ENCODE measurements at regions not wholly inside any gene's neighbourhood (a gene's known extent, or its start where the extent isn't known, plus 50 kb on each side); places are given as distances from the start of the nearest gene placed in this dataset.

- peak; percentile 82 to 96 for DNase-seq
These were observed 50.7 kb upstream of the FOXB1 start for GRCh38 chr15:59953392-59953883.

DNA sequence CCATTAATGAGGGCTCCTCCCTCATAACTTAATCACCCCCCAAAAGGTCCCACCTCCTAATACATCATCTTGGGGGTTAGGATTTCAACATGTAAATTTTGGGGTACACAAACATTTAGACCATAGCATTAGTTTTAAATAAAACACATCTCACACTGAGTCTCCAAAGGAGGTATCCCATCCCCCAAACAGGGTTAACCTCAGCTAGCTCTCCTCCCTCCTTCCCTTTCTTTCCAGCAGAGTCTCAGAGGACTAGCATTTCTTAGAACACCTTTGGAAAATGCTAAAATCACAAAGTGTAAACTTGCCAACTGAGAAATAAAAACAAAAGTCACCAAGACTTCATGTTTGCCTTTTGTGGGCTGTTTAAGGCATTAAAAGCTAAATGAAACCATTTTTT, 51.2 kb upstream of the FOXB1 start:
- DNase-seq = no peak

- DNase-seq = no peak
These were observed 53.3 kb upstream of the FOXB1 start for GRCh38 chr15:59950603-59951388.

DNA sequence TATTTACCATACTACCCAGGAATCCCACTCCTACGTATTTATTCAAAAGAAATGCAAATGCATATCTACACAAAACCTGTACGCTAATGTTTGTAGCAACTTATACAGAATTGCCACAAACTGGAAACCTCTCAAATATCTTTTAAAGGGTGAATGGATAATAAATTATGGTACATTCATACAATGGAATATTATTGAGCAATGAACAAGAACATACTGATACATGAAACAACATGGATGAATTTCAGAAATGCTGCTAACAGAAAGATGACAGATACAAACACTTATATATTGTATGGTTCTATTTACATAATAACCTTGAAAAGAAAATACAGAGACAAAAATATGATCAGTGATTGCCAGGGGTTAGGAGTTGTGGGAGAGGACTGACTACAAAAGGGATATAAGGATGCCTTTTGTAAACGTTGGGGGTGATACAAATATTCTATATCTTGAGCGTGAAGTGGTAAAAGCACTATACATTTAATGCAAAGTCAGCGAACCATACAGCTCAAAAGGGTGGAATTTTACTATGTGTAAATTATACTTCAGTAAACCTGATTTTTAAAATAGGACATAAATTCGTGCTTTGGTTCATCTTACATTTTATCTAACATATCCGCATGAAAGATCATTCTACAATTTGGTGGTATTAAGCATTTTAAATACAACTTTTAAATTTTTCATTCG, 55.0 kb upstream of the FOXB1 start:
- no peak for DNase-seq

DNA sequence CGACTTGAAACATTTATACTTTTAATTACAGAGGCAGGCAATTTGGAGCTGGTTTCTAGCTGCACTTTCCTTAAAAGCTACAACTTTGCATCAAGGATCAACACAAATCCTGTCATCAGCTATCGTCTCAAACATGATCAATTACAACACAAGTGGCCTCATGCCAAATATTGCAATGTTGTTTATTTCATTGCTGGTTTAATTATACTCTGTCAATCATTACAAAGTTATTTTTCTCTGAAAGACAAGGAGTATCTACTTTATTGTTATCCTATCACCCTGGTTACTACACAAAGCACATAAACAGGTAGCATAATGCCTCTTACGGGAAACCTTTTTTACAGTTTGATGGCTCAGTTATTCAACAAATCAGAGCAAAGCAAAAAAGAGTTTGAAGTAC, 58.0 kb upstream of the FOXB1 start:
- no peak for DNase-seq

GRCh38 chr15:59945036-59945435, 59.1 kb upstream of the FOXB1 start:
- DNase-seq = no peak

- DNase-seq = no peak
These were observed 62.5 kb upstream of the FOXB1 start for GRCh38 chr15:59941612-59942011.

GRCh38 chr15:59940928-59941327, 63.2 kb upstream of the FOXB1 start:
- no peak for DNase-seq

DNA sequence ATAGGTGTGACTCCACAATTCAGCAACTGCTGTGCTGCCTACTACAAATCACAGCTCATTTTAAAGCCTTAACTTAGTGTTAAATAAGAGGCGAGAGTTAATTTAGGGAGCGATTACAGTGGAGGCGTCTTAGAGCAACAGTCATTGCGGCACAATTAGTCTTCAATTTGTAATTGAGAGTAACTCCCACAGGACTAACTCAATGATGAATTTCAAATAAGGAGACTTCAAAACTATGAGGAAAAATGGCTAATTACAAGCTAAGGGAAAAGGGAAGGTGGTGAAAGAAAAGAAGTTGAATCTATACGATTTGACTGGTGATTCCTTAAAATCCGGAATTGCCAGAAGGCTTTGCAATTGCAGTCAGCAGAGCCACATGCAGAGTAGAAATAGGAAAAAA, 63.7 kb upstream of the FOXB1 start:
- DNase-seq = no peak

GRCh38 chr15:59936741-59937140, 67.4 kb upstream of the FOXB1 start:
- peak in 1 of 2 experiments; percentile 55 for DNase-seq

- DNase-seq = no peak
These were observed 70.5 kb upstream of the FOXB1 start for GRCh38 chr15:59933607-59934006.

DNA sequence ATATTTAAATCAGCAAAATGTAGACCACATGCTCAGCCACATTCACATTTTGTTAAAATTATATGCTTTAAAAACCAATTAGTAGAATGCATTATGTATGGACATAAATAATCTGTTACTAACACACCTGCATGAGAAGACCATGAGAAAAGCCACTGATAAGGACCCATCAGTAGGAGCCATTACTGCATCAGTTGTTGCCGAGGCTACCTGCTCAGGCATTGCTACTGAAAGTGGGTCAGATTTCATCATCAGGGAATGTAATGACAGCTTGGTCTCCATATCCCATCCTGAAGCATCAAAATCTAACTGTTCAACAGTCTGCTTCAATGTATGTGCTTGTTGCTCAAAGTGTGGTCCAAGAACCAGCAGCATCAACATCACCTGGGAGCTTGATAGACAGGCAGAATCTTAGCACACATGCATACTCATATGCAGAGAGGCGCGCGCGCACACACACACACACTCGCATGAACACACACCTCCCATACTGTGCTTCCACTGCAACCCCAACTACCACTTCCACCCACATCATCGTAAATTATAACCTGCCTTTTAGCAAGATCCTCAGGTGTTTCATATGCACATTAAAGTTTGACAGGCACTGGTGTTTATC, 72.4 kb upstream of the FOXB1 start:
- peak in 1 of 2 experiments; percentile 23 for DNase-seq

DNA sequence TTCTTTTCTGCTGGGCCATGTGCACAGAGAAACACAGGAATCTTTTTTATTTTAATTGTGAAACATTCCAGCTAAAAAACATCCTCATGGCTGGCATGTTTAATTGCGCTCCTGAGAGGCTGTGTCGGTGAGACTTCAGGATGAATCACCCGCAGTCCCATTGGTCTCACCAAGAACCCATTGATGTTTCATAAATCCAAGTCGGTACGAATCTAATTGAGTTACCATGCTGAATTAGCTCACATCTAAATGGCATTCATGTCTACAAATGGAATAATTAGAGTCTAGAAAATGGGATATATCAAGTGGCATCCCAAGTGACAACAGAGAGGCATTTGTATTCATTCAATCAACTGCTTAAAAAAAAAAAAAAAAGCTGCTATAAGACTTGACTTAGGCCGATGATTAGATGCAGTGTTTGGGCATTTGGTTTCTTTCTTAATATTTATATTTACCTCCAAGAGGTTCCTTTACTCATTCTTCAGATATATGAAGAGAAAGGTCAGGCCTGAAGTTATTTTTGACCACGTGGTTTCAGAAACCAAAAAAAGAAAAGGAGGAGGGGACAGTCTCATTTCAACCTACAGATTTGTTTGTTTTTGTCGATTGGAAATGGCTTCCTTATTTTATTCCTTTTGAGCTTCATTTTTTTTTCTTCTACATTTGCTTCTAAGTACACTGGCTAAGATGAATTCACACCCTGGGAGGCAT, 79.1 kb upstream of the FOXB1 start:
- DNase-seq = no peak

- DNase-seq = no peak
These were observed 80.0 kb upstream of the FOXB1 start for GRCh38 chr15:59924096-59924495.

DNA sequence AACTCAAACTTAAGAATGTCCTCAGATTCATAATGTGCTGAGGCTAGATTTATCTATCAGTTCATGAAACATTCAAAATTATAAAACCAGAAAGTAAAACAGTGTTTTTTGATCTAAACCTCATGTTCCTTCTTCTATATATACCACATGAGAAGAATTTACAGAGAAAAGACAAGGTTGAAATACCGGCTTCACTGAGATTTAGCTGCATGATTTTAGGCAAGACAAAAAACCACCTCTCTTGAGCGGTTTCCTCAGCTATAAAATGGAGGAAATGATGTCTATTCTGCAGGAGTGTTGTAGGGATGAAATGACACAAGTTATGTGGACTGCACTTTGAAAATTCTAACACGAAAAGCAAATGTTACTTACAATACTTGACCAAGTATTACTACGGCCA, 80.6 kb upstream of the FOXB1 start:
- no peak for DNase-seq

DNA sequence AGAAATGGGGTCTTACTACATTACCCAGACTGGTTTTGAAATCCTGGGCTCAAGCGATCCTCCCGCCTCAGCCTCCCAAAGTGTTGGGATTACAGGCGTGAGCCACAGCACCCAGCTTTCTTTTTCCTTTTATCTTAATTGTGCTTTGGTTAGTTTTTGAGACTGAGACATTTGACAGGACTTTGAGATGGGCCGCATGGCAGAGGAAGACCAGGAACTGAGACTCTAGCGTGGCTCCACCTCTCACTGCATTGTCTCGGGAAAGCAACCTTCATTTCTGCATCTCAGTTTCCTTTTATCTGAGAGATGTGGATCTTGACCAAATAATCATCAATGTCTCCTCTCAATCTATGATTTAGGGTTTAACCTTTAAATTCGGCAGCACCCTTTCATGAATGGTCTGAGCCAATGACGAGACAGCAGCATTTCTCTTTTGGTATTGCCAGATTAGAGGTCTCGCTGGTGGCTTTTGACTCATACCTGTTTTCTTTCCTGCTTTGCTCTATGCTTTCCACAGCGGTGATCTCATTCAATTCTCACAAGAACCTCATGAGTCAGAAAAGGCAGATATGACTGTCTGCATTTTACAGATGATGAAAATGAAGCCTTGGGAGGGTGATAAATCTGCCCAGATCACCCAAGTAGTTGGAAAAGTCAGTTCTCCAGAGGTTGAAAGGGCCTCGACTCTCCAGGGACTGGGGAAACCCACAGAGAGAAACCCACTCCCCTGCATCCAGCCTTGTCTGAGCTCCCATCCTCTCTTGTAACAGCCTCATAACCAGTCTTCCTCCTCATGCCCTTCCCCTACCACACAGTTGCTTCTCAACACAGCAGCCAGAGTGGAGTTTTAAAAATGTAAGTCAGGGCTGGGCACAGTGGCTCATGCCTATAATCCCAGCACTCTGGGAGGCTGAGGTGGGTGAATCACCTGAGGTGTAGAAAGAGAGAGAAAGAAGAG, 84.8 kb upstream of the FOXB1 start:
- no peak for DNase-seq

GRCh38 chr15:59917504-59918157, 86.5 kb upstream of the FOXB1 start:
- DNase-seq = peak; percentile 81

- no peak for DNase-seq
These were observed 98.1 kb upstream of the FOXB1 start for GRCh38 chr15:59906046-59906445.

GRCh38 chr15:59905176-59905575, 98.9 kb upstream of the FOXB1 start:
- no peak for DNase-seq

DNA sequence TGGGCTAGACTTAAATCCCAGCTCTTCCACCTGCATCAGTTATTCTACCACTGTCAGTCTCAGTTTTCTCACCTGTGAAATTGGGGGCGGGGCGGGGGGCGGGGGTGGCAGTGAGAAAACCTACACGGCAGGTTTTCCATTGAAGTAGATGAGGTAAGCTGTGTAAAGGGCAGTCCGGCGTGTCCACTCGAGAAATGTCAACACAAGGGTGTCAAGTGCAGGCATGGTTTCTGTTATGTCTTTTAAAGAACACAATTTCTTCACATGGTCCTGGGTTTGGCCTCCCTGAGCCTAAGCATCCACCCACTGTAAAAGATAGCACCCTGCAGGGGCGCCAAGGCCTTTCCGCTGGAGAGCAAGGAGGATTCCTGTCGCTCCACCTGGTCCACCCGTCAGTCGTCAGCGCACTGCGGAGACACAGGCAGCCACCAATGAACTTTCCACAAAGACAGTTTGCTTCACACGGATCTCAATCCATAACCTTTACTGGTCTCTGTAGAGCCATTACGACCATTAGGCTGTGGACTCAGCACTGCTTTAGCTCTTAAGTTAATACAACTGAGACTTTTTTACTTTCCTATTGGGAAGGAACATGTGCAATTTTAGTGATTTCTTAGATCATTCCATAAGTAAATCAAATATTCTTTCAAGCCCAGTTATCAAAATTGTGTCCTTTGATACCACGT, 99.5 kb upstream of the FOXB1 start:
- DNase-seq = no peak

DNA sequence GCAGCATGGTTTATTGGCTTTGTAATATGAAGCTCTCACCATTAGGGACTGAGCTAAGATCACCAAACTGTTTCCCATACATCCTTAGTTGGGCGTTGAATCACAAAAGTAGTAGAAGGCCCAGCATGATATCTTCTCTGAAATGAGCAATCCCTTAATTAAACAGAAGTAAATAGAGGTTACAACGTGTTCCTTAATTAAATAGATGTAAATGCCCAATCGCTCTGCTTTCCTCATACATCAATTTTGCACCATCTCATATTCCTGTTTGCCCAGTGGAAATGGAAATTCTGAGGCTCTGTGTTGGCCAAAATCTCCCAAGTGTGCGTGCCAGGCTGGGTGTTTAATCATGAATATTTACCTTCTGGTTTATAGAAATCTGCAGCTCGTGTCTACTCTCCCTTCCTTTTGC, 107.4 kb upstream of the FOXB1 start:
- peak; percentile 56 to 78 for DNase-seq
